HepG2 (cell line): ENCODE measurements at regions not wholly inside any gene's neighbourhood (a gene's known extent, or its start where the extent isn't known, plus 50 kb on each side); places are given as distances from the start of the nearest gene placed in this dataset.
A peak's percentile ranks its signal among the peaks of the same experiment; 100 is the strongest.

Source experiments
- CBX1 ChIP-seq: IDR thresholded peaks from one replicate; pipeline ENCODE4 v1.6.1; 2016; ENCODE audit warnings: antibody characterized with exemption, low read depth
- DPF2 ChIP-seq: sonication (generic); formaldehyde crosslinking; IDR thresholded peaks from 2 replicates; pipeline ENCODE4 v1.4.0; 2020; ENCODE audit warnings: mild to moderate bottlenecking, low read depth, missing genetic modification reagents, borderline replicate concordance
- ETV6 ChIP-seq: sonication (generic); formaldehyde crosslinking; conservative IDR thresholded peaks from 2 replicates; pipeline ENCODE4 v1.4.0; 2020; ENCODE audit warnings: missing genetic modification reagents
- FOXA1 ChIP-seq, 2 experiments: fragments of 450-650 bp in 1 of 2; sonication (generic) in 1 of 2; formaldehyde crosslinking in 1 of 2; IDR thresholded peaks; 2 replicates each; pipeline versions ENCODE4 v1.4.0 to v1.6.1; 2016 to 2020; ENCODE audit warnings: missing genetic modification reagents in 1 of 2
- HDAC1 ChIP-seq: sonication (generic); formaldehyde crosslinking; IDR thresholded peaks from 2 replicates; pipeline ENCODE4 v1.5.1; 2020; ENCODE audit warnings: mild to moderate bottlenecking, missing genetic modification reagents
- HHEX ChIP-seq: IDR thresholded peaks from 2 replicates; pipeline ENCODE4 v1.6.1; 2016; ENCODE audit warnings: control low read depth
- HMG20B ChIP-seq: conservative IDR thresholded peaks from 2 replicates; pipeline ENCODE4 v1.6.1; 2016; ENCODE audit warnings: missing genetic modification reagents, missing compliant biosample characterization
- PPARG ChIP-seq: conservative IDR thresholded peaks from 2 replicates; pipeline ENCODE4 v1.6.1; 2016; ENCODE audit warnings: missing biosample characterization, missing genetic modification reagents
- PRDM15 ChIP-seq: sonication (generic); formaldehyde crosslinking; IDR thresholded peaks from 2 replicates; pipeline ENCODE4 v1.4.0; 2020; ENCODE audit warnings: missing genetic modification reagents
- RXRB ChIP-seq: IDR thresholded peaks from 2 replicates; pipeline ENCODE4 v1.6.1; 2016; ENCODE audit warnings: borderline replicate concordance, missing genetic modification reagents, missing compliant biosample characterization
- TCF12 ChIP-seq, 2 experiments: fragments of 450-650 bp in 1 of 2; sonication (generic) in 1 of 2; formaldehyde crosslinking in 1 of 2; IDR thresholded peaks; 2 replicates each; pipeline versions ENCODE4 v1.6.1 to v1.8.0; 2017 to 2022; ENCODE audit warnings: antibody characterized with exemption in 1 of 2, mild to moderate bottlenecking in 1 of 2, missing genetic modification reagents in 1 of 2, moderate library complexity in 1 of 2
- ZNF264 ChIP-seq: sonication (generic); formaldehyde crosslinking; IDR thresholded peaks from 2 replicates; pipeline ENCODE4 v1.4.0; 2020; ENCODE audit warnings: missing genetic modification reagents
- ZNF276 ChIP-seq: sonication (generic); formaldehyde crosslinking; IDR thresholded peaks from 2 replicates; pipeline ENCODE4 v1.4.0; 2020; ENCODE audit warnings: mild to moderate bottlenecking, low read depth, missing genetic modification reagents
- ZNF350 ChIP-seq: sonication (generic); formaldehyde crosslinking; IDR thresholded peaks from 2 replicates; pipeline ENCODE4 v1.4.0; 2020; ENCODE audit warnings: mild to moderate bottlenecking, low read depth, missing genetic modification reagents, borderline replicate concordance
- ZNF503 ChIP-seq: sonication (generic); formaldehyde crosslinking; IDR thresholded peaks from 2 replicates; pipeline ENCODE4 v1.4.0; 2020; ENCODE audit warnings: missing genetic modification reagents
- ZNF550 ChIP-seq: sonication (generic); formaldehyde crosslinking; IDR thresholded peaks from 2 replicates; pipeline ENCODE4 v1.4.0; 2020; ENCODE audit warnings: mild to moderate bottlenecking, missing genetic modification reagents, borderline replicate concordance
- ZNF800 ChIP-seq: sonication (generic); formaldehyde crosslinking; IDR thresholded peaks from 2 replicates; pipeline ENCODE4 v1.4.0; 2020; ENCODE audit warnings: missing genetic modification reagents
- ZNF879 ChIP-seq: sonication (generic); formaldehyde crosslinking; IDR thresholded peaks from 2 replicates; pipeline ENCODE4 v1.8.1; 2023; ENCODE audit warnings: missing genetic modification reagents
- ZSCAN21 ChIP-seq: sonication (generic); formaldehyde crosslinking; IDR thresholded peaks from 2 replicates; pipeline ENCODE4 v1.8.0; 2022; ENCODE audit warnings: mild to moderate bottlenecking, missing genetic modification reagents, moderate library complexity, borderline replicate concordance

GRCh38 chr5:116652196-116652729 is 77.6 kb upstream of the SEMA6A start (continued):
- TF ChIP-seq PRDM15 = no peak; the same call in 1 of the 2 replicates
- no peak for TF ChIP-seq ZNF276 (CRISPR knock-in tag)
- no peak for TF ChIP-seq HMG20B (CRISPR knock-in tag)
- TF ChIP-seq ZNF350 (CRISPR knock-in tag) = no peak
- no peak for TF ChIP-seq ZNF800 (CRISPR knock-in tag)
- TF ChIP-seq TCF12 (IDR thresholded peaks at IDR 0.05) = no peak
- no peak for TF ChIP-seq TCF12 (CRISPR knock-in tag; IDR thresholded peaks at IDR 0.05)
- TF ChIP-seq HDAC1 (CRISPR knock-in tag) = peak; percentile 48; the same call in 1 of the 2 replicates
- no peak for TF ChIP-seq CBX1
- TF ChIP-seq PPARG (CRISPR knock-in tag) = 0 out of 2 replicates have a peak, but pooled peaks have one; percentile 16
- TF ChIP-seq DPF2 (CRISPR knock-in tag) = no peak
- TF ChIP-seq ZNF503 (CRISPR knock-in tag) = peak; percentile 50; the same call in 1 of the 2 replicates
- peak; percentile 19; the same call in 1 of the 2 replicates for TF ChIP-seq RXRB (CRISPR knock-in tag)
- no peak for TF ChIP-seq ZSCAN21 (CRISPR knock-in tag)
- TF ChIP-seq FOXA1 (IDR thresholded peaks at IDR 0.05) = no peak
- TF ChIP-seq FOXA1 (CRISPR knock-in tag; IDR thresholded peaks at IDR 0.05) = peak; percentile 58
- no peak for TF ChIP-seq ZNF879 (CRISPR knock-in tag)
- no peak for TF ChIP-seq HHEX (CRISPR knock-in tag)
- no peak for TF ChIP-seq ZNF264
- no peak for TF ChIP-seq ETV6 (CRISPR knock-in tag)
- TF ChIP-seq ZNF550 (CRISPR knock-in tag) = no peak
